ENCODE measurements at regions not wholly inside any gene's neighbourhood (a gene's known extent, or its start where the extent isn't known, plus 50 kb on each side); places are given as distances from the start of the nearest gene placed in this dataset.

GRCh38 chr1:189431447-189431846, 1046.2 kb downstream of the BRINP3 start:
- TF ChIP-seq RAD21 (IDR thresholded peaks at IDR 0.05; ENCODE audit: low read depth) (0 out of 2 replicates have a peak, but pooled peaks have one; percentile 3), YY1 (IDR thresholded peaks at IDR 0.05; ENCODE audit: low read depth) (no peak)

- TF ChIP-seq USF1 (IDR thresholded peaks at IDR 0.05) (no peak), NFIC (IDR thresholded peaks at IDR 0.05) (no peak), YY1 (IDR thresholded peaks at IDR 0.05; ENCODE audit: low read depth) (no peak), EGR1 (IDR thresholded peaks at IDR 0.05) (no peak), EP300 (IDR thresholded peaks at IDR 0.05; ENCODE audit: borderline replicate concordance) (no peak), FOXM1 (IDR thresholded peaks at IDR 0.05; ENCODE audit: borderline replicate concordance, low read depth) (no peak), TAF1 (IDR thresholded peaks at IDR 0.05; ENCODE audit: low read depth) (no peak), CEBPB (IDR thresholded peaks at IDR 0.05) (no peak), ZBTB7A (IDR thresholded peaks at IDR 0.05; ENCODE audit: low read depth) (no peak), TCF12 (IDR thresholded peaks at IDR 0.05; ENCODE audit: low read depth) (no peak), TEAD4 (IDR thresholded peaks at IDR 0.05) (no peak), CREB1 (IDR thresholded peaks at IDR 0.05; ENCODE audit: low read depth) (no peak), RAD21 (IDR thresholded peaks at IDR 0.05; ENCODE audit: low read depth) (no peak)
- TF ChIP-seq, protein P1, sequence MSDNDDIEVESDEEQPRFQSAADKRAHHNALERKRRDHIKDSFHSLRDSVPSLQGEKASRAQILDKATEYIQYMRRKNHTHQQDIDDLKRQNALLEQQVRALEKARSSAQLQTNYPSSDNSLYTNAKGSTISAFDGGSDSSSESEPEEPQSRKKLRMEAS (IDR thresholded peaks at IDR 0.05), result no peak
- TF ChIP-seq, protein P2, sequence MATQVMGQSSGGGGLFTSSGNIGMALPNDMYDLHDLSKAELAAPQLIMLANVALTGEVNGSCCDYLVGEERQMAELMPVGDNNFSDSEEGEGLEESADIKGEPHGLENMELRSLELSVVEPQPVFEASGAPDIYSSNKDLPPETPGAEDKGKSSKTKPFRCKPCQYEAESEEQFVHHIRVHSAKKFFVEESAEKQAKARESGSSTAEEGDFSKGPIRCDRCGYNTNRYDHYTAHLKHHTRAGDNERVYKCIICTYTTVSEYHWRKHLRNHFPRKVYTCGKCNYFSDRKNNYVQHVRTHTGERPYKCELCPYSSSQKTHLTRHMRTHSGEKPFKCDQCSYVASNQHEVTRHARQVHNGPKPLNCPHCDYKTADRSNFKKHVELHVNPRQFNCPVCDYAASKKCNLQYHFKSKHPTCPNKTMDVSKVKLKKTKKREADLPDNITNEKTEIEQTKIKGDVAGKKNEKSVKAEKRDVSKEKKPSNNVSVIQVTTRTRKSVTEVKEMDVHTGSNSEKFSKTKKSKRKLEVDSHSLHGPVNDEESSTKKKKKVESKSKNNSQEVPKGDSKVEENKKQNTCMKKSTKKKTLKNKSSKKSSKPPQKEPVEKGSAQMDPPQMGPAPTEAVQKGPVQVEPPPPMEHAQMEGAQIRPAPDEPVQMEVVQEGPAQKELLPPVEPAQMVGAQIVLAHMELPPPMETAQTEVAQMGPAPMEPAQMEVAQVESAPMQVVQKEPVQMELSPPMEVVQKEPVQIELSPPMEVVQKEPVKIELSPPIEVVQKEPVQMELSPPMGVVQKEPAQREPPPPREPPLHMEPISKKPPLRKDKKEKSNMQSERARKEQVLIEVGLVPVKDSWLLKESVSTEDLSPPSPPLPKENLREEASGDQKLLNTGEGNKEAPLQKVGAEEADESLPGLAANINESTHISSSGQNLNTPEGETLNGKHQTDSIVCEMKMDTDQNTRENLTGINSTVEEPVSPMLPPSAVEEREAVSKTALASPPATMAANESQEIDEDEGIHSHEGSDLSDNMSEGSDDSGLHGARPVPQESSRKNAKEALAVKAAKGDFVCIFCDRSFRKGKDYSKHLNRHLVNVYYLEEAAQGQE (IDR thresholded peaks at IDR 0.05; ENCODE audit: low read depth), result no peak
Observed at GRCh38 chr1:189432753-189433152, 1044.9 kb downstream of the BRINP3 start.

- TF ChIP-seq TAF1 (IDR thresholded peaks at IDR 0.05; ENCODE audit: low read depth) (no peak), EGR1 (IDR thresholded peaks at IDR 0.05) (no peak), NFIC (IDR thresholded peaks at IDR 0.05) (no peak), ZBTB7A (IDR thresholded peaks at IDR 0.05; ENCODE audit: low read depth) (no peak), USF1 (IDR thresholded peaks at IDR 0.05) (no peak), FOXM1 (IDR thresholded peaks at IDR 0.05; ENCODE audit: borderline replicate concordance, low read depth) (no peak), RAD21 (IDR thresholded peaks at IDR 0.05; ENCODE audit: low read depth) (no peak), TEAD4 (IDR thresholded peaks at IDR 0.05) (no peak), CEBPB (IDR thresholded peaks at IDR 0.05) (no peak), TCF12 (IDR thresholded peaks at IDR 0.05; ENCODE audit: low read depth) (no peak), EP300 (IDR thresholded peaks at IDR 0.05; ENCODE audit: borderline replicate concordance) (no peak)
- TF ChIP-seq, protein P2 (IDR thresholded peaks at IDR 0.05; ENCODE audit: low read depth), result no peak
Observed at GRCh38 chr1:189434461-189434860, 1043.2 kb downstream of the BRINP3 start.

DNA sequence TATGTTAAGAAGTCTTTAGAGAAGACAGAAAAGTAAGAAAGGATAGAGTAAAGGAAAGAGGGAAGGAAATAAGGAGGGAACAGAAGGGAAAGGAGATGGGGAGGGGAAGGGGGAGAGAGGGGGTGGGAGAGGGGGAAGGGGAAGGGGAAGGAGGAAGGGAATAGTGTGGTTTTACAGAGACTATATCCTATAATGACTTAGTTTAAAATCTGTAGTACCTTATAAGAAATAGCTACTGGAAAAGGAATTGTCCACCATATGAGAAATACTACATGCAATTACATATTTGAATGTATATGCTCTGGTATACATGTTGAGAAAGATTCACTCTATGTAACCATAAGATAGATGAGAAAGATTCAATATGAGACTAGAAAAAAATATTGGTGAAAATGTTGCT, 1042.3 kb downstream of the BRINP3 start:
- TF ChIP-seq FOXM1 (IDR thresholded peaks at IDR 0.05; ENCODE audit: borderline replicate concordance, low read depth) (no peak), EGR1 (IDR thresholded peaks at IDR 0.05) (no peak), USF1 (IDR thresholded peaks at IDR 0.05) (no peak), EP300 (IDR thresholded peaks at IDR 0.05; ENCODE audit: borderline replicate concordance) (no peak), TAF1 (IDR thresholded peaks at IDR 0.05; ENCODE audit: low read depth) (no peak), TCF12 (IDR thresholded peaks at IDR 0.05; ENCODE audit: low read depth) (no peak), NFIC (IDR thresholded peaks at IDR 0.05) (no peak), YY1 (IDR thresholded peaks at IDR 0.05; ENCODE audit: low read depth) (no peak), CEBPB (IDR thresholded peaks at IDR 0.05) (no peak), ZBTB7A (IDR thresholded peaks at IDR 0.05; ENCODE audit: low read depth) (no peak), RAD21 (IDR thresholded peaks at IDR 0.05; ENCODE audit: low read depth) (no peak), TEAD4 (IDR thresholded peaks at IDR 0.05) (no peak), CREB1 (IDR thresholded peaks at IDR 0.05; ENCODE audit: low read depth) (no peak)
- TF ChIP-seq, protein P2 (IDR thresholded peaks at IDR 0.05; ENCODE audit: low read depth), result no peak
- TF ChIP-seq, protein P1 (IDR thresholded peaks at IDR 0.05), result no peak
